ENCODE measurements at regions not wholly inside any gene's neighbourhood (a gene's known extent, or its start where the extent isn't known, plus 50 kb on each side); places are given as distances from the start of the nearest gene placed in this dataset.

DNA sequence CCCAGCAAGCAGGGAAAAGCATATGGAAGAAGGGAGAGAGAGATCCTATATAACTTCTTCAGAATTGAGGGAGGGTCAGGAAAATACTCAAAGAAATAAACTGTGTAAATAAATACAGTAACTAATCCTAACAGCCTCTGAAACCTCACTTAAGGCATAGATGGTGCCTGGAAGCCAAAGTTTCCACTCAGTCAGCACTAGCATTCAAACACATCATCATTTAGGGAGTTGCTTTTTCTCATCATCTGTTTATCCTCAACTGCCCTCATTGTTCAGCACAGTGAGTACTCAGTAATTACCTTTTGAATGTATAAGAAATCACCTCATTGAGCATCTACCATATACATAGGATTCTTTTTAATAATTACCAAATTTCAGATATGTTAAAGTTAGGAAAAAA is 262.9 kb downstream of the C1D start:
- intact Hi-C loops (cut with DNase I; ENCODE audit: low total_unique reads) (no loop called here), in situ Hi-C loops (cut with MboI; ENCODE audit: low sequenced_read_pairs in 4 of 4) (no loop called here)
- Histone ChIP-seq H3K4me1 (no peaks in the 10 kb centered on the region), H3K4me3 (no peak overlapping the region), H3K27me3 (no peaks in the 10 kb centered on the region), H3K9me3 (no peaks in the 10 kb centered on the region), H3K36me3 (no peaks in the 10 kb centered on the region), H3K27ac (no peak overlapping the region)
- DNase-seq (no peak), ATAC-seq (no peak)
- no peak for TF ChIP-seq POLR2A (IDR thresholded peaks at IDR 0.05)
- no peak for TF ChIP-seq CTCF (IDR thresholded peaks at IDR 0.05 in 4 of 5, conservative IDR thresholded peaks at IDR 0.05 in 1 of 5)

DNA sequence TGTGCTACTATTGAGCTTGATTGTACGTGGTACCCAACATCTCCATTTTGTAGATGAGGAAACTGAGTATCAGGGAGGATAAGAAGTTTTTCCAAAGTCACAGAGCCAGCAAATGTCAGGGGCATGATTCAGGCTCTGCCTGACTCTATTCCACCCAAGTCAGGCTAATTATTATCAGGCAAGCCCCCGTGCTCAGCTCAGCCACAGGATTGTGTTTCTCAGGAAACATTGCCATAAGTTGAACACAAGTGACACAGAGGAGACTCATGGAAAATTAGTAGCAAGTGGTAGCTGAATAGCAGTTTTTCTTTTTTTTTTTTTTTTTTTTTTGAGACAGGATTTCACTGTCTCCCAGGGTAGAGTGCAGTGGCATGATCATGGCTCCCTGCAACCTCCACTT is 260.5 kb downstream of the C1D start:
- no peak for TF ChIP-seq POLR2A (IDR thresholded peaks at IDR 0.05)
- no peak for TF ChIP-seq CTCF (IDR thresholded peaks at IDR 0.05 in 4 of 5, conservative IDR thresholded peaks at IDR 0.05 in 1 of 5)
- Histone ChIP-seq H3K27ac (no peak overlapping the region), H3K27me3 (no peaks in the 10 kb centered on the region), H3K9me3 (no peaks in the 10 kb centered on the region), H3K4me1 (no peaks in the 10 kb centered on the region), H3K4me3 (no peak overlapping the region), H3K36me3 (no peaks in the 10 kb centered on the region)
- in situ Hi-C loops (cut with MboI; ENCODE audit: low sequenced_read_pairs in 4 of 4), result no loop called here
- intact Hi-C loops (cut with DNase I; ENCODE audit: low total_unique reads), result no loop called here
- ATAC-seq (no peak), DNase-seq (no peak)

GRCh38 chr2:67802824-67803223 is 260.0 kb downstream of the C1D start:
- no peaks in the 10 kb centered on the region for H3K4me1 ChIP-seq
- intact Hi-C loops (cut with DNase I; ENCODE audit: low total_unique reads), result no loop called here
- no peaks in the 10 kb centered on the region for H3K36me3 ChIP-seq
- TF ChIP-seq CTCF (IDR thresholded peaks at IDR 0.05 in 4 of 5, conservative IDR thresholded peaks at IDR 0.05 in 1 of 5) (no peak), POLR2A (IDR thresholded peaks at IDR 0.05) (no peak)
- H3K4me3 ChIP-seq, result no peak overlapping the region
- no peaks in the 10 kb centered on the region for H3K9me3 ChIP-seq
- in situ Hi-C loops (cut with MboI; ENCODE audit: low sequenced_read_pairs in 4 of 4), result no loop called here
- ATAC-seq (no peak), DNase-seq (no peak)
- H3K27ac ChIP-seq, result no peak overlapping the region
- no peaks in the 10 kb centered on the region for H3K27me3 ChIP-seq

GRCh38 chr2:67806816-67807215 is 256.0 kb downstream of the C1D start:
- in situ Hi-C loops (cut with MboI; ENCODE audit: low sequenced_read_pairs in 4 of 4), result no loop called here
- TF ChIP-seq CTCF (IDR thresholded peaks at IDR 0.05 in 4 of 5, conservative IDR thresholded peaks at IDR 0.05 in 1 of 5), result no peak
- no peak for TF ChIP-seq POLR2A (IDR thresholded peaks at IDR 0.05)

DNA sequence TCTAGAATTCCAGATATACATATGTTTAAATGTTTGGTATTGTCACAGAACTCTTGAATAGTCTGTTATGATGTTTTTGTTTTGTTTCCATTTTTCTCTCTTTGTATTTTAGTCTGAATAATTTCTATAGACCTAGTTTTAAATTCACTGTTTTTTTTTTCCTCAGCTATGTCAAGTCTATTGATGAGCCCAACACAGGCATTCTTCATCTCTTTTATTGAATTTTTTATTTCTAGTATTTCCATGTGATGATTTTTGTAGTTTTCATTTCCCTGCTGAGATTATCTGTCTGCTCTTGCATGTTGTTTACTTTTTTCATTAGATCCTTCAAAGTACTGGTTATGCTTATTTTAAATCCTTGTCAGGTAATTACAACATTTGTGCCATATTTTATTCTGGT is 254.7 kb downstream of the C1D start:
- Histone ChIP-seq H3K36me3 (no peaks in the 10 kb centered on the region), H3K27ac (no peak overlapping the region), H3K9me3 (no peaks in the 10 kb centered on the region), H3K27me3 (no peaks in the 10 kb centered on the region), H3K4me3 (no peak overlapping the region), H3K4me1 (no peaks in the 10 kb centered on the region)
- no peak for ATAC-seq
- TF ChIP-seq CTCF (IDR thresholded peaks at IDR 0.05 in 4 of 5, conservative IDR thresholded peaks at IDR 0.05 in 1 of 5), result no peak
- no peak for TF ChIP-seq POLR2A (IDR thresholded peaks at IDR 0.05)
- in situ Hi-C loops (cut with MboI; ENCODE audit: low sequenced_read_pairs in 4 of 4) (no loop called here), intact Hi-C loops (cut with DNase I; ENCODE audit: low total_unique reads) (no loop called here)
- no peak for DNase-seq

More at GRCh38 chr2:67806816-67807215, 256.0 kb downstream of the C1D start:
- no peaks in the 10 kb centered on the region for H3K27me3 ChIP-seq
- no peak overlapping the region for H3K27ac ChIP-seq
- ATAC-seq (no peak), DNase-seq (no peak)
- intact Hi-C loops (cut with DNase I; ENCODE audit: low total_unique reads), result no loop called here
- H3K36me3 ChIP-seq, result no peaks in the 10 kb centered on the region
- no peaks in the 10 kb centered on the region for H3K9me3 ChIP-seq
- no peaks in the 10 kb centered on the region for H3K4me1 ChIP-seq
- no peak overlapping the region for H3K4me3 ChIP-seq

All from gastrocnemius medialis (tissue), 4 donors.